ENCODE measurements at regions not wholly inside any gene's neighbourhood (a gene's known extent, or its start where the extent isn't known, plus 50 kb on each side); places are given as distances from the start of the nearest gene placed in this dataset.

DNA sequence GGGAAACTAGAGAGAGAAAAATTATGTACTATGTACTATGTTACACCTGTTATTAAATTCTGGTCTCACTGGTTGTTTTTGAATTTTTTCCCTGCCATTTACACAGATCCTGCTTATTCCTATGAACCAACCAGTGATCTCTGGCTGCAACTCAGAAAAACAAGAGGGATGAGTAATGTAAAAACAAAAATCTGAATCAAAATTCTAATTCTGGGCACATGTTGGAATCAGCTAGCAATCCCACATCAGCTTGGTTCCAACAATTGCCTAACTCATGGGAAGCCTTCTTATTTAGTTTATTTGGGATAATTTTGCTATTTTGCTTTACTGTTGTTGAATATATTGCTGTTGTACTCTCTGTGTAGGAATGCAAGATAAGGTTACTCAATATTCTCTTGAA, 78.3 kb downstream of the PLK2 start:
- no peak for TF ChIP-seq EZH2 (IDR thresholded peaks at IDR 0.05; ENCODE audit: borderline replicate concordance, low read depth, low read length, severe bottlenecking)
- TF ChIP-seq, protein P1, sequence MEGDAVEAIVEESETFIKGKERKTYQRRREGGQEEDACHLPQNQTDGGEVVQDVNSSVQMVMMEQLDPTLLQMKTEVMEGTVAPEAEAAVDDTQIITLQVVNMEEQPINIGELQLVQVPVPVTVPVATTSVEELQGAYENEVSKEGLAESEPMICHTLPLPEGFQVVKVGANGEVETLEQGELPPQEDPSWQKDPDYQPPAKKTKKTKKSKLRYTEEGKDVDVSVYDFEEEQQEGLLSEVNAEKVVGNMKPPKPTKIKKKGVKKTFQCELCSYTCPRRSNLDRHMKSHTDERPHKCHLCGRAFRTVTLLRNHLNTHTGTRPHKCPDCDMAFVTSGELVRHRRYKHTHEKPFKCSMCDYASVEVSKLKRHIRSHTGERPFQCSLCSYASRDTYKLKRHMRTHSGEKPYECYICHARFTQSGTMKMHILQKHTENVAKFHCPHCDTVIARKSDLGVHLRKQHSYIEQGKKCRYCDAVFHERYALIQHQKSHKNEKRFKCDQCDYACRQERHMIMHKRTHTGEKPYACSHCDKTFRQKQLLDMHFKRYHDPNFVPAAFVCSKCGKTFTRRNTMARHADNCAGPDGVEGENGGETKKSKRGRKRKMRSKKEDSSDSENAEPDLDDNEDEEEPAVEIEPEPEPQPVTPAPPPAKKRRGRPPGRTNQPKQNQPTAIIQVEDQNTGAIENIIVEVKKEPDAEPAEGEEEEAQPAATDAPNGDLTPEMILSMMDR (IDR thresholded peaks at IDR 0.05; ENCODE audit: borderline replicate concordance, extremely low read depth, low read length, poor library complexity, severe bottlenecking): no peak
